ENCODE measurements at regions not wholly inside any gene's neighbourhood (a gene's known extent, or its start where the extent isn't known, plus 50 kb on each side); places are given as distances from the start of the nearest gene placed in this dataset.

DNA sequence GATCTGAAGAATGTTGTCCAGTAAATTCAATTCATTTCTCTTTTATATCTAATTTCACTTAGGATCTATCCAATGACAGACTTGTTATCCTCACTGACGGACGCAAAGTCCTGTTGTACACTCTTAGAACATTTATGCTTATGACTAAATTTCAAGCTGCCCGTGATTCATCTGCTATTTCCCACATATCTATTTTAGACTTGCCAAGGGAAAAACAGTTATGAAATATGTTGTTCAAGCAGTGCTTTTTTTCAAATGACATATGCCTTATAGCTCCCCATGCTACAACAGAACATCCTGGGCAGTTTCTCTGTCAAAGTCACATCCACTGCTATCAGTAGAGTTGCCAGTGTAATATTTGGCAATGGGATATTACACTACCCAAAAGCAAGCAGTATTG lies 94.2 kb upstream of the CBLN2 start:
- no peak for DNase-seq (ENCODE audit: low read depth)
- TF ChIP-seq, protein P1, sequence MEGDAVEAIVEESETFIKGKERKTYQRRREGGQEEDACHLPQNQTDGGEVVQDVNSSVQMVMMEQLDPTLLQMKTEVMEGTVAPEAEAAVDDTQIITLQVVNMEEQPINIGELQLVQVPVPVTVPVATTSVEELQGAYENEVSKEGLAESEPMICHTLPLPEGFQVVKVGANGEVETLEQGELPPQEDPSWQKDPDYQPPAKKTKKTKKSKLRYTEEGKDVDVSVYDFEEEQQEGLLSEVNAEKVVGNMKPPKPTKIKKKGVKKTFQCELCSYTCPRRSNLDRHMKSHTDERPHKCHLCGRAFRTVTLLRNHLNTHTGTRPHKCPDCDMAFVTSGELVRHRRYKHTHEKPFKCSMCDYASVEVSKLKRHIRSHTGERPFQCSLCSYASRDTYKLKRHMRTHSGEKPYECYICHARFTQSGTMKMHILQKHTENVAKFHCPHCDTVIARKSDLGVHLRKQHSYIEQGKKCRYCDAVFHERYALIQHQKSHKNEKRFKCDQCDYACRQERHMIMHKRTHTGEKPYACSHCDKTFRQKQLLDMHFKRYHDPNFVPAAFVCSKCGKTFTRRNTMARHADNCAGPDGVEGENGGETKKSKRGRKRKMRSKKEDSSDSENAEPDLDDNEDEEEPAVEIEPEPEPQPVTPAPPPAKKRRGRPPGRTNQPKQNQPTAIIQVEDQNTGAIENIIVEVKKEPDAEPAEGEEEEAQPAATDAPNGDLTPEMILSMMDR (IDR thresholded peaks at IDR 0.05; ENCODE audit: low read depth, low read length, missing control alignments) = no peak
- H3K4me3 ChIP-seq (ENCODE audit: low read depth, low read length) = no peak overlapping the region
- in situ Hi-C loops (cut with HindIII; ENCODE audit: low sequenced_read_pairs) = no loop called here

DNA sequence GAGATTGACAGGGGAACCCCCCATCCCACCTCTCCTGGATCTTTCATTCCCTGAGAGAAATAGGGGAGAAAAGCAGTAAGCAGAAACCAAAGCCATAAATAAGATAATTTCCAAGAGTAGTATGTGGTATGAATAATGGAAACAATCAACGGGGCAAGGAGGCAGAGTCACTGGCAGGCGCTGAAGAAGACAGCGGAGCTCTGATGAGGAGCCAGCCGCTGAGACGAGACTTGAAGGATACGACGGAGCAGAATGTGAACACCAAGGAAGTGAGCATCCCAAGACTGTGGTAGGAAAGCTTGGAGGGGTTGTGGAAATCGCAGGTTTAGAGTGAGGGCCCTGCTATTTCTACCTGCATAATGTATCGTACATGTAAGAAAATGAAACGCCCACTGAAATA lies 93.6 kb upstream of the CBLN2 start:
- DNase-seq (ENCODE audit: low read depth) = no peak
- H3K4me3 ChIP-seq (ENCODE audit: low read depth, low read length) = no peak overlapping the region
- in situ Hi-C loops (cut with HindIII; ENCODE audit: low sequenced_read_pairs) = no loop called here
- TF ChIP-seq, protein P1 (IDR thresholded peaks at IDR 0.05; ENCODE audit: low read depth, low read length, missing control alignments) = no peak

DNA sequence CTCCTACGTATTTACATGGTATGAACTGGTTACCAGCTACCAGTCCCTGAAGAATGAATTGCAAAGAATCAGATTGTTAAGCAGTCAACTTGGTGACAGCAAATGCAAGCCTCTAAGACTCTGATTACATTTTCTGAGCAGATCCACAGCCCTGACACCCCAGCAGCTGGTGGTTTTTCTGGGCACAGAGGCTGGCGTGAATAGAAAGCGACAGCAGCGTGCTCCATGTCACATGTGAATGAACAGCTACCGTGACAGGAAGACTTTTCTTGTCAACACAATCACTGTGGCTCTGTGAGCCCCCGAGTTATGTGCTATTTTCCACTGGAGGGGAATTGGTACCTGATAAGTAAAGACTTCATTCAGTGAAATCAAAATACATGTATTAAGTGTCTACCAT lies 93.2 kb upstream of the CBLN2 start:
- in situ Hi-C loops (cut with HindIII; ENCODE audit: low sequenced_read_pairs) = no loop called here
- TF ChIP-seq, protein P1 (IDR thresholded peaks at IDR 0.05; ENCODE audit: low read depth, low read length, missing control alignments) = no peak
- no peak overlapping the region for H3K4me3 ChIP-seq (ENCODE audit: low read depth, low read length)
- no peak for DNase-seq (ENCODE audit: low read depth)

DNA sequence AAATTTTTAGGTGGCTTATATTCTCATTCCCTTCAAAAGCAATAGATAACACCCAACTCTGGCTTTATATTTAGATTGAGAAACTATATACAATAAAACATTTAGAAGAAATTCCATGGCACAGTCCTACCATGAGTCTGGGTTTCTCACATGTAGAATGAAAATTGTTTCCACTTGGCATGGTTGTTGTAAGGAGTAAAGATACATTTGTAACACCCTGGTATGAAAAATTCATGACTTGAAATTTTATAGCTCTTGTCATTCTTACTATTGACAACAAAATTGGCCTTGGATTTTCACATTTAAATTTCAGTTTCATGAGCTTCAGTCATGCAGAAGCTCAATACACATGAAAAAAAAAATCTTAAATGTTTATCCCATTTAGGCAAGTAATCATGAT lies 92.5 kb upstream of the CBLN2 start:
- no peak overlapping the region for H3K4me3 ChIP-seq (ENCODE audit: low read depth, low read length)
- no peak for DNase-seq (ENCODE audit: low read depth)
- TF ChIP-seq, protein P1 (IDR thresholded peaks at IDR 0.05; ENCODE audit: low read depth, low read length, missing control alignments) = no peak
- in situ Hi-C loops (cut with HindIII; ENCODE audit: low sequenced_read_pairs) = no loop called here

DNA sequence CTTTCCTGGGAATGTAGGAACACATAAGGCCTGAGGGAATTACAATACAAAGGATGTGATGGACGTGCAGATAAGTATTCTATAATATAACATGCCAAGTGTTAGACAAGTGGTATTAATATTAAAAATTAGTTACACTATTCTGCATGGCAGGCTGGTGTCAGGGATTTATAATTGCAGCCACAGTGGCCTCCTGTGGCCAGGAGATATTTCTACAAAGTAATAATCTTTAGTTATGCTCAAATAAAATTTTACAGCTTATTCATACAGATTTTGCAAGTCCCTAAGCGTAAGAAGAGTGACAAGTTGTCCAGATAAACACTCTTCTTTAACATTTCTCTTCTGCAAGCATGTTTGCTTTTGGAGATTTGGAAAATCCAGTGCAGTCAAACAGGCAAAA lies 90.4 kb upstream of the CBLN2 start:
- DNase-seq (ENCODE audit: low read depth) = no peak
- TF ChIP-seq, protein P1 (IDR thresholded peaks at IDR 0.05; ENCODE audit: low read depth, low read length, missing control alignments) = no peak
- H3K4me3 ChIP-seq (ENCODE audit: low read depth, low read length) = no peak overlapping the region
- in situ Hi-C loops (cut with HindIII; ENCODE audit: low sequenced_read_pairs) = no loop called here

DNA sequence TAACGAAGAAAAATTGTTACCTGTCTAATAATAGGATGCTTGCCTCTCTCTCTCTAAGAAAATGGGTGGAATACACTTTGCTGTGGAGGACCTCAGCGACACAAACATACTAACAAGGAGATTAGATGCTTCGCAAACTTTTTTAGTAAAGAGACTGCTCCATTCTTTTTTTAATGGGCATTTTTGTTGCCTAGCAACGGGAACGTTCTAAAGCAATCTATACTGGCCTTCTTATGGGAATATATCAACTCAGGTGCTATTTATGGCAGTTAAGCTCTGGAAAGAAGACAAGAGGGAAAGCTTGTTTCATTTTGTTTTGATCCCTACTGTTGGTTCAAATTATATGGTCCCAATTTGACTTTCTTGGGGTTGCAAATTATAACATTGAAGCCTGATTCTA lies 86.8 kb upstream of the CBLN2 start:
- H3K4me3 ChIP-seq (ENCODE audit: low read depth, low read length) = no peak overlapping the region
- TF ChIP-seq, protein P1 (IDR thresholded peaks at IDR 0.05; ENCODE audit: low read depth, low read length, missing control alignments) = no peak
- DNase-seq (ENCODE audit: low read depth) = no peak
- in situ Hi-C loops (cut with HindIII; ENCODE audit: low sequenced_read_pairs) = no loop called here

DNA sequence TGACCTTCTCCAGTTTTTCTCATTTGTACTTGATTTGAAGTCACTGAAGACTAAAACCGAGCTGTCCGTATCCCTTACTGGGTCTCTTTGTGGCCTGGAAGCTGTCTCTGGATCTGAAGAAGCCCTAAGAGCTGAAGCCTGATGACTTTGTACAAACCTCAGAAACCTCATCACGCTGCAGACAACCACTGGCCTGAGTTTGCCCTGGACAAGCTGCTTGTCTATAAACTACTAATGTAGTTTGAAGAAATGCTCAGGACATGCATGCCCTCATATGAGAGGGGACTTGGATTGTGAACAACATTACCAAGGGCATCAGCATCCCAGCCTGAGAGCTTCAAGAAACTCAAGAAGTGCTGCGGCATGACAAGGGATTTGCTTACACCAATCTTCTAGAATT lies 79.3 kb upstream of the CBLN2 start:
- in situ Hi-C loops (cut with HindIII; ENCODE audit: low sequenced_read_pairs) = no loop called here
- TF ChIP-seq, protein P1 (IDR thresholded peaks at IDR 0.05; ENCODE audit: low read depth, low read length, missing control alignments) = no peak
- H3K4me3 ChIP-seq (ENCODE audit: low read depth, low read length) = no peak overlapping the region
- no peak for DNase-seq (ENCODE audit: low read depth)
